GM12892 (cell line): ENCODE measurements at regions not wholly inside any gene's neighbourhood (a gene's known extent, or its start where the extent isn't known, plus 50 kb on each side); places are given as distances from the start of the nearest gene placed in this dataset.

Source experiments
- POLR2A ChIP-seq: IDR thresholded peaks from 2 replicates; pipeline ENCODE4 v1.6.1; 2011; ENCODE audit warnings: low read depth, low read length, control low read depth
- POLR2AphosphoS5 ChIP-seq: IDR thresholded peaks from 2 replicates; pipeline ENCODE4 v1.6.1; 2011; ENCODE audit warnings: low read depth, low read length, control low read depth
- TAF1 ChIP-seq: IDR thresholded peaks from 2 replicates; pipeline ENCODE4 v1.6.1; 2011; ENCODE audit warnings: low read depth, mild to moderate bottlenecking, control low read depth, low read length, borderline replicate concordance

DNA sequence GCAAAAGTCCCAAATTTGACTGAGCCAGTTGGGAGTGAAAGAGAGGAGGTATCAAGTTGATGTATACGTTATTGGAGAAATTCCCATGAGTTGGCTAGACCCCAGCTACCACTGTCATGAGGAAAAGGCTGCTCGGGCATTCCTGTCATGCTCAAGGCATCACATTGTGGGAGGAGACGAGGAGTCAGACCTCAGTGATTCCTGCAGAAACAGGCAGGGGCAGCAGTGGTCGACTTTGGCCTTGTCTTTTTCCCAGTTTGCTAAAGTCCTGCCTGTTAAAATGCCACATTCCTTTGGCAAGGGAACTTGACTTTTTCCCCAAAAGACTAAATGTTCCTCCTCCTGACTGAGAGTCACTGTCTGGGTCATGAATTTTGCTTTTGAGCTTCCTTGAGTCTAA is 295.5 kb upstream of the HS3ST5 start:
- TF ChIP-seq POLR2A (no peak), POLR2AphosphoS5 (no peak), TAF1 (no peak)
